ENCODE measurements at regions not wholly inside any gene's neighbourhood (a gene's known extent, or its start where the extent isn't known, plus 50 kb on each side); places are given as distances from the start of the nearest gene placed in this dataset.
"Not testable (repeated sequence)": the region's sequence is repeated elsewhere in the genome, so short reads cannot be mapped to it uniquely, and the experiment has no call there.

GRCh38 chrX:79511799-79512198 lies 144.7 kb upstream of the ITM2A start:
- TF ChIP-seq CTCF (IDR thresholded peaks at IDR 0.05; ENCODE audit: extremely low read depth, missing control alignments), result no peak
- no peak for DNase-seq (ENCODE audit: low spot score)

GRCh38 chrX:79506001-79506400 lies 138.9 kb upstream of the ITM2A start:
- DNase-seq (ENCODE audit: low spot score), result no peak
- no peak for TF ChIP-seq CTCF (IDR thresholded peaks at IDR 0.05; ENCODE audit: extremely low read depth, missing control alignments)

- TF ChIP-seq CTCF (IDR thresholded peaks at IDR 0.05; ENCODE audit: extremely low read depth, missing control alignments), result no peak
- no peak for DNase-seq (ENCODE audit: low spot score)
These were observed 115.6 kb upstream of the ITM2A start for GRCh38 chrX:79482686-79483085.

- no peak for DNase-seq (ENCODE audit: low spot score)
- TF ChIP-seq CTCF (IDR thresholded peaks at IDR 0.05; ENCODE audit: extremely low read depth, missing control alignments), result no peak
These were observed 110.6 kb upstream of the ITM2A start for GRCh38 chrX:79477691-79478090.

GRCh38 chrX:79466636-79467035 lies 99.5 kb upstream of the ITM2A start:
- no peak for DNase-seq (ENCODE audit: low spot score)
- TF ChIP-seq CTCF (IDR thresholded peaks at IDR 0.05; ENCODE audit: extremely low read depth, missing control alignments), result no peak

GRCh38 chrX:79462458-79462857 lies 95.3 kb upstream of the ITM2A start:
- no peak for TF ChIP-seq CTCF (IDR thresholded peaks at IDR 0.05; ENCODE audit: extremely low read depth, missing control alignments)
- no peak for DNase-seq (ENCODE audit: low spot score)

- DNase-seq (ENCODE audit: low spot score), result not testable (repeated sequence)
These were observed 89.5 kb upstream of the ITM2A start for GRCh38 chrX:79456593-79456992.

- no peak for TF ChIP-seq CTCF (IDR thresholded peaks at IDR 0.05; ENCODE audit: extremely low read depth, missing control alignments)
- no peak for DNase-seq (ENCODE audit: low spot score)
These were observed 85.7 kb upstream of the ITM2A start for GRCh38 chrX:79452881-79453280.

All from GM20000 (cell line).